Neural cell (in vitro differentiated cells): ENCODE measurements at regions not wholly inside any gene's neighbourhood (a gene's known extent, or its start where the extent isn't known, plus 50 kb on each side); places are given as distances from the start of the nearest gene placed in this dataset.

ENCODE experiments used
- CTCF ChIP-seq: fragments of 450-650 bp; IDR thresholded peaks from 2 replicates; pipeline ENCODE4 v1.5.1; 2014; ENCODE audit warnings: antibody characterized with exemption, mild to moderate bottlenecking, moderate library complexity; ENCODE audit not compliant: poor library complexity, severe bottlenecking
- EP300 ChIP-seq: fragments of 450-650 bp; conservative IDR thresholded peaks from 2 replicates; pipeline ENCODE4 v1.6.1; 2014; ENCODE audit warnings: antibody characterized with exemption, mild to moderate bottlenecking, moderate library complexity; ENCODE audit not compliant: poor library complexity, severe bottlenecking
- EZH2 ChIP-seq: fragments of 200-600, 300-800 bp; shearing (Covaris generic), sonication (generic); IDR thresholded peaks from 2 replicates; pipeline ENCODE4 v1.6.1; 2014; ENCODE audit warnings: antibody characterized with exemption, low read length, borderline replicate concordance, mild to moderate bottlenecking; ENCODE audit not compliant: insufficient read depth, poor library complexity, severe bottlenecking
- MXI1 ChIP-seq: fragments of 450-650 bp; conservative IDR thresholded peaks from 2 replicates; pipeline ENCODE4 v1.6.1; 2014; ENCODE audit warnings: antibody characterized with exemption, mild to moderate bottlenecking; ENCODE audit not compliant: poor library complexity, severe bottlenecking
- POLR2AphosphoS5 ChIP-seq: IDR thresholded peaks from 2 replicates; pipeline ENCODE4 v1.6.1; 2012
- RAD21 ChIP-seq: fragments of 450-650 bp; conservative IDR thresholded peaks from 2 replicates; pipeline ENCODE4 v1.6.1; 2014; ENCODE audit warnings: antibody characterized with exemption, mild to moderate bottlenecking, moderate library complexity
- REST ChIP-seq: IDR thresholded peaks from 2 replicates; pipeline ENCODE4 v1.6.1; 2012; ENCODE audit warnings: borderline replicate concordance
- TAF1 ChIP-seq: IDR thresholded peaks from 2 replicates; pipeline ENCODE4 v1.6.1; 2012; ENCODE audit warnings: low read depth

- TF ChIP-seq EZH2 = no peak
- TF ChIP-seq POLR2AphosphoS5 = no peak
- TF ChIP-seq MXI1 = no peak
- TF ChIP-seq EP300 = no peak
- TF ChIP-seq CTCF = no peak
- TF ChIP-seq REST = no peak
- TF ChIP-seq TAF1 = no peak
- no peak for TF ChIP-seq RAD21
These were observed 178.7 kb downstream of the FOXL1 start for GRCh38 chr16:86756882-86757703.
